ENCODE measurements at regions not wholly inside any gene's neighbourhood (a gene's known extent, or its start where the extent isn't known, plus 50 kb on each side); places are given as distances from the start of the nearest gene placed in this dataset.

DNA sequence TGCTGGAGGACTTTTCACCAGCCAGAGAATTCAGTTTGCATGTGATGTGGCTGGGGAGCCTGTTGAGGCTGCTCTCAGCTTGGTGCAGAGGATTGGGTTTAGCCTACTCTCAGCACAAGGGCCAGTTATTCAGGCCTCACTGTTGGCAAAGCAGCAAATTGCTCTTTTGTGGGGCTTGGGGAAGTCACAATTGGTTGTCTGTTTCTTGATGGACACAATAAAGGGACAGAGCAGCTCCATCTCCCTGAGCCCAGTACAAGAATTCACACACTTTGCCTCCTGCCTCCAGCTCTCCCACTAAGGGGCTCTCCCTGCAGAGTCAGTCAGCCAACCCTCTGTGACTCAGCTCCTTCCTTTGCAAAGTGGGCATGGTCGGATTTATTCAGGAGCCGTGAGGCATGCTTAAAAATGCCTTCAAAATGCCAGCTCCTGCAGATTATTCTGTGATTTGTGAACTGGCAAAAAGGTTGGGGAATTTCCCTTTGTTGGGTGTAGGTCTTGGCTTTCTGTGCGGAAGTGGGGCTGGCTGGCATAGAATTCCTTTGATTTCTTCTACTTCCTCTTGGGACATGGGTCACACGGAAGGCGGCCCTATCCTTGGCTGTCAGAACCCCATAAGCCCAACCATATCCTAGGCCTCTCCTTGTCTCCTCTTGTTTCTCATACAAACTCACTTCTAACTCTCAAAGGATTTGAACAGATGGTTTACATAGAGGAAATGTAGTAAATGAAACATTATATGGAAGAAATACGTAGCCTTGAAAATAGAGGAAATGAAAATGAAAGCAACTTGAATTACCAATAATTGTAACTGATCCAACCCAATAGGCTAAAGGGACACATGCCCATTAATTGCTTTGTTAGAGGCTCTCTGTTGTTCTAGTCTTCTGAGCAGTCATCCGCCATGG, 118.7 kb upstream of the CD180 start:
- no peak for DNase-seq

DNA sequence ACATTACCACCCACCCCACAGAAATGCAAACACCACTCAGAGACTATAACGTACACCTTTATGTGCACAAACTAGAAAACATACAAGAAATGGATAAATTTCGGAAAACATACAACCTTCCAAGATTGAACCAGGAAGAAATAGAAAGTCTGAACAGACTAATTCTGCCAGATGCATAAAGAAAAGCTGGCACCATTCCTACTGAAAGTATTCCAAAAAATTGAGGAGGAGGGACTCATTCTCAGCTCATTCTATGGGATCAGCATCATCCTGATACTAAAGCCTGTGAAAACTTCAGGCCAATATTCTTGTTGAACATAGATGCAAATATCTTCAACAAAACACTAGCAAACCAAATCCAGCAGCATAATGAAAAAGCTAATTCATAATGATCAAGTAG, 115.1 kb upstream of the CD180 start:
- Histone ChIP-seq H3K9me2 (no peaks in the 10 kb centered on the region), H3K4me3 (ENCODE audit: low read depth in 2 of 2, low read length in 1 of 2) (no peak overlapping the region), H3K4me1 (ENCODE audit: control insufficient read depth in 1 of 2, insufficient read depth in 2 of 2, low read depth in 1 of 2, low read length in 1 of 2) (peaks cover 0 to 12% of the 10 kb centered on the region in 2 experiments; a peak in 1 of 4 replicates), H3K36me3 (replicated peaks in 1 of 2; ENCODE audit: control insufficient read depth in 1 of 2, insufficient read depth in 2 of 2, low read length in 1 of 2) (no peaks in the 10 kb centered on the region), H3K9ac (no peak overlapping the region), H2AFZ (ENCODE audit: low read depth) (no peak overlapping the region), H3K79me2 (ENCODE audit: insufficient read depth) (no peaks in the 10 kb centered on the region), H3K27ac (ENCODE audit: low read depth in 2 of 2, low read length in 1 of 2) (no peak overlapping the region), H3K9me3 (no peaks in the 10 kb centered on the region), H3F3A (replicated peaks; ENCODE audit: insufficient read depth) (peaks cover 6% of the 10 kb centered on the region), H4K20me1 (ENCODE audit: insufficient read depth) (no peaks in the 10 kb centered on the region), H3K4me2 (no peak overlapping the region), H3K27me3 (ENCODE audit: insufficient read depth) (no peaks in the 10 kb centered on the region)
- TF ChIP-seq EZH2phosphoT487 (IDR thresholded peaks at IDR 0.05; ENCODE audit: borderline replicate concordance, low read depth) (no peak), TAF1 (IDR thresholded peaks at IDR 0.05; ENCODE audit: borderline replicate concordance, low read depth, low read length) (no peak), GABPA (IDR thresholded peaks at IDR 0.05; ENCODE audit: low read depth) (no peak), TCF12 (IDR thresholded peaks at IDR 0.05) (no peak)
- TF ChIP-seq, protein P1, sequence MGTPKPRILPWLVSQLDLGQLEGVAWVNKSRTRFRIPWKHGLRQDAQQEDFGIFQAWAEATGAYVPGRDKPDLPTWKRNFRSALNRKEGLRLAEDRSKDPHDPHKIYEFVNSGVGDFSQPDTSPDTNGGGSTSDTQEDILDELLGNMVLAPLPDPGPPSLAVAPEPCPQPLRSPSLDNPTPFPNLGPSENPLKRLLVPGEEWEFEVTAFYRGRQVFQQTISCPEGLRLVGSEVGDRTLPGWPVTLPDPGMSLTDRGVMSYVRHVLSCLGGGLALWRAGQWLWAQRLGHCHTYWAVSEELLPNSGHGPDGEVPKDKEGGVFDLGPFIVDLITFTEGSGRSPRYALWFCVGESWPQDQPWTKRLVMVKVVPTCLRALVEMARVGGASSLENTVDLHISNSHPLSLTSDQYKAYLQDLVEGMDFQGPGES (IDR thresholded peaks at IDR 0.05; ENCODE audit: low read depth, low read length), result no peak
- ChIA-PET POLR2A (no interaction called here), CTCF (interaction anchor here (1.1 kb wide), 1 partner anchor 19 kb away, joined by 3 read pairs; no protein-coding TSS in a partner anchor)
- no peak for DNase-seq
- WGBS (ENCODE audit: low lambda C conversion rate), result 84% methylated on average over 2 of the region's 2 CpGs

More for the DNA sequence above, 118.7 kb upstream of the CD180 start:
- peak overlapping the region; percentile 67 for H2AFZ ChIP-seq (ENCODE audit: low read depth)
- H3K36me3 ChIP-seq (replicated peaks in 1 of 2; ENCODE audit: control insufficient read depth in 1 of 2, insufficient read depth in 2 of 2, low read length in 1 of 2), result no peaks in the 10 kb centered on the region
- ChIA-PET POLR2A (no interaction called here), CTCF (no interaction called here)
- H3K4me1 ChIP-seq (ENCODE audit: control insufficient read depth in 1 of 2, insufficient read depth in 2 of 2, low read depth in 1 of 2, low read length in 1 of 2), result peaks cover 0 to 7% of the 10 kb centered on the region in 2 experiments; a peak in 1 of 4 replicates
- H3F3A ChIP-seq (replicated peaks; ENCODE audit: insufficient read depth), result peaks cover 6% of the 10 kb centered on the region
- no peaks in the 10 kb centered on the region for H3K9me2 ChIP-seq
- no peaks in the 10 kb centered on the region for H3K79me2 ChIP-seq (ENCODE audit: insufficient read depth)
- H3K27ac ChIP-seq (ENCODE audit: low read depth in 2 of 2, low read length in 1 of 2), result peak overlapping the region in 1 of 2 experiments; percentile 50; a peak in 2 of 4 replicates
- no peak overlapping the region for H3K9ac ChIP-seq
- WGBS (ENCODE audit: low lambda C conversion rate), result 67% methylated on average over 7 of the region's 7 CpGs
- peak overlapping the region; percentile 11; the same call in 1 of the 2 replicates for H3K4me2 ChIP-seq
- H4K20me1 ChIP-seq (ENCODE audit: insufficient read depth), result no peaks in the 10 kb centered on the region
- H3K9me3 ChIP-seq, result no peaks in the 10 kb centered on the region
- TF ChIP-seq FOSL2 (IDR thresholded peaks at IDR 0.05; ENCODE audit: borderline replicate concordance, low read depth), result peak; percentile 31; the same call in 1 of the 2 replicates
- peak; percentile 15; the same call in 1 of the 2 replicates for TF ChIP-seq ELF1 (IDR thresholded peaks at IDR 0.05)
- TF ChIP-seq EP300 (IDR thresholded peaks at IDR 0.05; ENCODE audit: borderline replicate concordance in 1 of 2, low read depth in 1 of 2, low read length in 1 of 2), result no peak
- TF ChIP-seq MXI1 (IDR thresholded peaks at IDR 0.05; ENCODE audit: low read depth, low read length), result no peak
- TF ChIP-seq, protein P2, sequence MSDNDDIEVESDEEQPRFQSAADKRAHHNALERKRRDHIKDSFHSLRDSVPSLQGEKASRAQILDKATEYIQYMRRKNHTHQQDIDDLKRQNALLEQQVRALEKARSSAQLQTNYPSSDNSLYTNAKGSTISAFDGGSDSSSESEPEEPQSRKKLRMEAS (IDR thresholded peaks at IDR 0.05; ENCODE audit: low read depth), result no peak
- no peak for TF ChIP-seq NFIC (IDR thresholded peaks at IDR 0.05; ENCODE audit: borderline replicate concordance)
- TF ChIP-seq, protein P3, sequence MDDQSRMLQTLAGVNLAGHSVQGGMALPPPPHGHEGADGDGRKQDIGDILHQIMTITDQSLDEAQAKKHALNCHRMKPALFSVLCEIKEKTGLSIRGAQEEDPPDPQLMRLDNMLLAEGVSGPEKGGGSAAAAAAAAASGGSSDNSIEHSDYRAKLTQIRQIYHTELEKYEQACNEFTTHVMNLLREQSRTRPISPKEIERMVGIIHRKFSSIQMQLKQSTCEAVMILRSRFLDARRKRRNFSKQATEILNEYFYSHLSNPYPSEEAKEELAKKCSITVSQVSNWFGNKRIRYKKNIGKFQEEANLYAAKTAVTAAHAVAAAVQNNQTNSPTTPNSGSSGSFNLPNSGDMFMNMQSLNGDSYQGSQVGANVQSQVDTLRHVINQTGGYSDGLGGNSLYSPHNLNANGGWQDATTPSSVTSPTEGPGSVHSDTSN (IDR thresholded peaks at IDR 0.05), result peak; percentile 22; the same call in 1 of the 2 replicates
- TF ChIP-seq, protein P4, sequence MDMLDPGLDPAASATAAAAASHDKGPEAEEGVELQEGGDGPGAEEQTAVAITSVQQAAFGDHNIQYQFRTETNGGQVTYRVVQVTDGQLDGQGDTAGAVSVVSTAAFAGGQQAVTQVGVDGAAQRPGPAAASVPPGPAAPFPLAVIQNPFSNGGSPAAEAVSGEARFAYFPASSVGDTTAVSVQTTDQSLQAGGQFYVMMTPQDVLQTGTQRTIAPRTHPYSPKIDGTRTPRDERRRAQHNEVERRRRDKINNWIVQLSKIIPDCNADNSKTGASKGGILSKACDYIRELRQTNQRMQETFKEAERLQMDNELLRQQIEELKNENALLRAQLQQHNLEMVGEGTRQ (IDR thresholded peaks at IDR 0.05; ENCODE audit: borderline replicate concordance, low read depth, low read length), result no peak
- H3K4me3 ChIP-seq (ENCODE audit: low read depth in 2 of 2, low read length in 1 of 2), result no peak overlapping the region
- no peaks in the 10 kb centered on the region for H3K27me3 ChIP-seq (ENCODE audit: insufficient read depth)
